HG03378 (cell line): ENCODE measurements at regions not wholly inside any gene's neighbourhood (a gene's known extent, or its start where the extent isn't known, plus 50 kb on each side); places are given as distances from the start of the nearest gene placed in this dataset.

Source experiments
- ATAC-seq: cut with Tn5 transposase; IDR thresholded peaks from one replicate; pipeline ENCODE4 v1.9.1; 2021; ENCODE audit warnings: mild to moderate bottlenecking, moderate library complexity; ENCODE audit not compliant: unreplicated experiment

DNA sequence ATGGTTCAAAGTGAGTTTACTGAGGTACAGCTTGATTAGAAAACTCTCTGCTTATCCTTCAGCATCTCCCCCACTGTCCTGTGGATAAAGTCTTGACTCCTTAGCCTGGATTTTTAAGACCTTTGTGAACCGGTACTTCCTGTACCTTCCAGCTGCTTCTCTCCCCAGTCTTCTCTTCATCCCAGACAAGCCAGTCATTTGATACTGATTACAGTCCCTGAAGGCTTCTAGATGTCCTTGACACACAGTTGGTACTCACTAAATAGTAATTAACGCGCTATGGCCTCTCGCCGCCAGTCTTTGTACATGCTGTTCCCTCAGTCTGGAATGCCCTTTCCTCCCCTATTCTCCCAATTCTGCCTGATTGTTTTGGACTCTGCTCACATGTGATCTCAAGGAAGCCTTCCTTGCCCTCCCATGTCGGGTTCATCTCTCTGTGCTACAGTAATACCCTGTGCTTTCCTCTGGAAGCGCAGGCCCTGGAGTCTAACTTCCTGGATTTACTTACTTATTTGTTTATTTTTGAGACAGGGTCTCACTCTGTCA, 50.6 kb upstream of the PTGR2 start:
- no peak for ATAC-seq

DNA sequence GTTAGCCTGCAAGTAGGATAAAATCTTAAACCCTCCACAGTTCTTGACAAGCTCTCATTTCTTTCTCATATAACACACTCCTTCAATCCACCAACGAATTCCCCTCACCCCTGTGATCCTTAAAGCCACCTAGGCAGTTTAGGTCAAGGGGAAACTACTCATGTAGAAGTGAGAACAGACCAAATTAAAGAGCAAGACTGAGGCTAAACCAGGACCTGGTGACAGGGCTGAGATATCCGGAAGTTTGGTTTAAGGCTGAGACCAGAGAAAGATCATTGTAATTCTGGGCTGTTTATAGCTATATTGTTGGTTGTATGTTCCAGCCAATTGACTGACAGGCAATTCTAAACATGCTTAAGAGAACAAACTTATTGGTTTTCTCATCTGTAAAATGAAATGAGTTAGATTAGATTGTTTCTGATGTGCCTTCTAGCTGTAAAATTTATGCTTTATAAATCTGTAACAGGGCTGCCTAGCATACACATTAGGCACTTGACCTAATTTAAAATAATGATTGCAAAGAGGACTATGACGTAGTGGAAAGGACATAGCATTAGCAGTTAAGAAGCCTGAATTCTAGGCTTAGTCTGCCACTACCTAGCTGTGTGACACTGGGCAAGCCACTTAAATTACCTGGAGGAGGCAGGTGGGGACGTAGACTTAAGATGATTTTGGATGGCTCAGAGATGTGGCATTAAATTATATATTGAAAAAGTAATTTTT, 53.9 kb upstream of the PTGR2 start:
- ATAC-seq, result no peak

DNA sequence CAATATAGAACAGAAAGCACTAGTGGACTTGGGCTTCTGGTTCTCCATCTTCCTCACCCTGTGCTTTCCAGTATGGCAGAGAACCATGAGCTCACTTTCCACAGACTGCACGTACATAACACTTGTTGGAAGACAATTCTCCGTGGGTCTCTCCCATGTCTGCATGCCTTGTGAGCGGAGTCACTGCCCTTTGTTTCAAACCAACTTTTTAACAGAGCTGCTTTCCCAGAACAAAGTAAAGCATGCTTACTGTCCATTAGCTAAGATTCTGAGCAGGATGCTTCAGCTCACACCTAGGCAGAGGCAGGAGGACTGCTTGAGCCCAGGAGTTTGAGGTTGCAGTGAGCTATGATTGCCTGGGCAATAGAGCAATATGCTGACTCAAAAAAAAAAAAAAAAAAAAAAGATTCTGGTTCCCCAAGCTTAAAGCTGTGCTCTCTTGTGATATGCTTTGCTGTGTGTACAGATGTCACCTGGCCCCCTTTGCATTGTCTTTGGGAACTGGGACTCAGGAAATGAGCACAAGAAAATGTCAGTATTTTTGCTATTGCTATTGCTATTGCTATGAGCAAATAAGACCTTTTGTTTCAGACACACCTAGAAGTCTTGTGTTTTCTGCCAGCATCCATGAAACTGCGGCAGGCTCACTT, 54.6 kb upstream of the PTGR2 start:
- ATAC-seq, result no peak

DNA sequence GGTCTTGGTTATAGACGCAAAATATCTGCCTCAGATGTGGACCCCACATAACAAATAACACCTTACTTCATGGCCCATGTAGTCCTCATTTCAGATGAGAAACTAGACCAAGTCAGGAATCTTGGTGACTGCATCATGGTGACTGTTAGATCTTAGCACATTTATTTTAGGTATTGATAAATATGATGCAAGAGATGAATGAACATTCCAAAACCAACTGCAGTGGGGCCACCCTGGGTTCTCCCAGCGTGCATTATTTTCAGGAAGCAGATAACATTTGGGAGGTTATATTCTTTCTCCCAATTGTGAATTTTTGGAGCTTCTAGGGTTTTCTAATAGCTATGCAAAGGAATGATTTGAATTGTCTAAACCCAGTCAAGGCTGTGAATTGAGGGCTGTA, 55.2 kb upstream of the PTGR2 start:
- no peak for ATAC-seq

DNA sequence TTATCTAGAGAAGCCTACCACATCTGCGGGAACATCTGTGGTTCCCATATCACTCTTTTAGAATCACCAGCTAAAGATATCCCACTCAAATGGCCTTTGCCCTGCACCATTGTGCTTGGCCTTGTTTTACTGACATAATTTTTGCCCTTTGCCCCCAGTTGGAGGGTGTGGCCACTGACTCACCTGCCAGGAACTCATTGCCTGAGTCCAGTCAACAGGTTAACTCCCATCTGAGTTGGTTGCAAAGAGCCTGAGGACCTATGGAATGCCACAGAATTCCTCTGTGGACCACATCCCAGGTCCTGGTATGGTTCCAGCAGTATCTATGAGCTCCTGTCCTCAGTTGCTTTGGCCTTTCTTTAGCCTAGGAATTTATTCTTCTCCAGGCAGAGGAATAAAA, 55.7 kb upstream of the PTGR2 start:
- ATAC-seq, result no peak

DNA sequence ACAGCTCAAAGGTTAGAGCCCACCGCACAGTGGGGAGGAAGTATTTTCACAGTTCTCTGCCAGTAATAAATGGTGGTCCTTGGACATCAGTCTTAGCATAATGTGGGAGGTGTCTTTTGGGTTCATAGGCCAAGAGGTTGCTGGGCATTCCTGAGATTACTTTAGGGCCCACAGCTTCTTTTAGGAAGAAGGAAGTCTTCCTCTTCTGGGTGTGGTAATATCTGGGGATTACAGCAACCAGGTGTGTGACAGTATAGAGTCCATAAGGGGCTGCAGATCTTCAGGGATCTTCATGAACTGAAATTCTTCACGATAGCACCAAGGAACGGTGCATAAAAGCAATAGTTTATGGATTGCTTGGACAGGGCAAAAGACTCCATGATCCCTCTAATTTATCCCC, 56.2 kb upstream of the PTGR2 start:
- no peak for ATAC-seq

DNA sequence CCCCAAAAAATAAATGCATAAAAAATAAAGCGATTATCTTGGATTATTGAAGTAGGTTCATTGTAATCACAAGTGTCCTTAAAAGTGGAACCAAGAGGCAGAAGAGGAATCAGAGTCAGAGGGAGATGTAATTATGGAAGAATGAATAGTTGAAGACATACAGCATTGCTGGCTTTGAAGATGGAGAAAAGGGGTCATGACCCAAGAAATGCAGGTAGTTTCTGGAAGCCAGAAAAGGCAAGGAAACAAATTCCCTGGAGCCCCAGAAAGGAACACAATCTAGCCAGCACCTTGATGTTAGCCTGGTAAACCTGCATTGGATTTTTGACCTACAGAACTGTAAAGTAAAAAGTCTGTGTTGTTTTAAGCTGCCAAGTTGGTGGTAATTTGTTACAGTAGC, 57.5 kb upstream of the PTGR2 start:
- no peak for ATAC-seq

DNA sequence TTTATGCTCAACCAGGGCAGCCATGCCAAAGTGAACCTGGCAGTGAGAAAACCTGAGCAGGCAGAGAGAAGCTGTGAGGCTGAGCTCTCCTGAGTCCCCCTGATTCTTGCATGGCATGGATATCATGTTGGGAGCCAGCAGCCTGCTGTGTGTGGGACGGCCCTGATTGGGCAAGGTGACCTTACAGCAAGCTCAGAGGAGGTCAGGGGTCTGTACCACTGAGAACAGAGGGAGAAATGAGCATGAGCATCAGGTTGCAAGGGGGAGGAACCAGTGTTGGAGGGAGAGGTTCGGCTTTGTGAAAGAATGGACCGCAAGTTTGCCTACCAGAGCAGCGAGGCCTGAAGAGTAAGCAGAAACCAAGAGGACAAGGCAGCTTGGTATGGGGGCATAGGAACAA, 59.1 kb upstream of the PTGR2 start:
- ATAC-seq, result no peak

DNA sequence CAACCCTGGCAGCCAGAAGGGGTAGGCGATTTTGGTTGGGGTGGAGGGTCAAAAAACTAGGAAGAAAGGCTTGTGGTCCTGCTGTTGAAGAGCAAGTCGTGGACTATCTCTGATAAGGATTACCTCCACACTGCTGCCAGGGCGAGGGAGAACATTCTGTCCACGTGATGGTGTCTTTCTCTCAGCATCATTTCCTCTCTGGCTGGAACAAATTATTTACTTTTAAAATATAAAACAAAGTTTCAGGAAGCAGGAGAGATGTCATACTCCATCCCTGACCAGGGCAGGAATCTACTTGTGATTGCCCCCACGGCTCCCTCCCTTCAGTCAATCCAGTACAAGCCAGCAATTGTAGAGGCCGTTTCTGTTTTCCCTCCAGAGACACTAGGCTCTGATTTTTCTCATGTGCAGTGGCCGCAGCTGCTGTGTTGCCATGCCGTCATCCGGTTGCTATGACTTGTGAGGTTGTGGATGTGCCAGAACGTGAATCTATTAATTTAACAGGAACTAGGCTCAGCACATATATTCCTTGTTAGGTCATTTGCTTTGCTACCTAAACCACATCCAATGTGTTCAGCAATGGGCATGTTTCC, 61.5 kb upstream of the PTGR2 start:
- no peak for ATAC-seq

DNA sequence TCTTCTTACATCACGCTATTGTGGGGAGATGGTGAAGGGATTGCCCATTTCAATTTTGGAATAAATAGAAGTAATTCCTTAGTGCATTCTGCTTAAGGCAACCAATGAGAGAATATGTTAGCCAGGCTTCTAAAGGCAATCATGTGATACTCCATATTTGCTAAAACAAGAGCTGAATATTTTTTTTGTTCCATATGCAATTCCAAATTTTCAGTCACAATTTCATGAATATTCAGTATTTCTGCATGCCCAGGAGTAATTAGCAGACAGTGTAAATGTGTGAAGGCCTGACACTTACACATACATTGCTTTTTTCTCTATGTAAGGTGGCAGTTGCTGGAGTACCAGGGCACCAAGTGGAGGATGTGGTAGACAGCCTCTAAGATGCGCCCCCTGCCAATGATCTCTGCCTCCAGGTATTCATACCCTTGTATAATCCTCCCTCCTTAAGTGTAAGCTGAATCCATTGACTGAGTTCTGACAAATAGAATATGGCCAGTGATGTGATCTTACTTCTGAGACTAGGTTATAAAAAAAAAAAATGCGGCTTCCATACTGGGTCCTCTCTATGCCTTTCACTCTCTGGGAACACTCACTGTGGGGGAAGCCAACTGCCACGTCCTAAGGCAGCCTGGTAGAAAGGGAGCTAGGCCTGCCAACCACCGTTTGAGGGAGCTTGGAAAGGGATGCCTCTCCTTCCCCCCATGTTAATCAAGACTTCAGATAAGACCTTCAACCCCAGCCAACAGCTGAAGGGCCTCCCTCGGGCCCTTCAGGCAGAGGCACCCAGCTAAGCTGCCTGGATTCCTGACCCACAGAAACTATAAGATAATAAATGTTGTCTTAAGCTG, 62.7 kb upstream of the PTGR2 start:
- no peak for ATAC-seq

DNA sequence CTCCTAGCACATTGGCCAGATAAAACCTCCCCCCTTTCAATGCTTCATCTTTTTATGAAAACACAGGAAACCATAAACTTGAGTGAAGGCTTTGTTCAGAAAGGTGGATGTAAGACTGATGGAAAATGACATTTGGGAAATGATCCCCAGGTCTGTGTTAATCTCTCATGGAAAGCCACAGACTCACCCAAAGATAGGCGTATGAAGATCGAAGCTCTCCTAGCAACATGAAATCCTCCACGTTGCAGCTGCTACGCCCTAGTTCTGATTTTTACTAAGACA, 63.4 kb upstream of the PTGR2 start:
- ATAC-seq, result no peak

DNA sequence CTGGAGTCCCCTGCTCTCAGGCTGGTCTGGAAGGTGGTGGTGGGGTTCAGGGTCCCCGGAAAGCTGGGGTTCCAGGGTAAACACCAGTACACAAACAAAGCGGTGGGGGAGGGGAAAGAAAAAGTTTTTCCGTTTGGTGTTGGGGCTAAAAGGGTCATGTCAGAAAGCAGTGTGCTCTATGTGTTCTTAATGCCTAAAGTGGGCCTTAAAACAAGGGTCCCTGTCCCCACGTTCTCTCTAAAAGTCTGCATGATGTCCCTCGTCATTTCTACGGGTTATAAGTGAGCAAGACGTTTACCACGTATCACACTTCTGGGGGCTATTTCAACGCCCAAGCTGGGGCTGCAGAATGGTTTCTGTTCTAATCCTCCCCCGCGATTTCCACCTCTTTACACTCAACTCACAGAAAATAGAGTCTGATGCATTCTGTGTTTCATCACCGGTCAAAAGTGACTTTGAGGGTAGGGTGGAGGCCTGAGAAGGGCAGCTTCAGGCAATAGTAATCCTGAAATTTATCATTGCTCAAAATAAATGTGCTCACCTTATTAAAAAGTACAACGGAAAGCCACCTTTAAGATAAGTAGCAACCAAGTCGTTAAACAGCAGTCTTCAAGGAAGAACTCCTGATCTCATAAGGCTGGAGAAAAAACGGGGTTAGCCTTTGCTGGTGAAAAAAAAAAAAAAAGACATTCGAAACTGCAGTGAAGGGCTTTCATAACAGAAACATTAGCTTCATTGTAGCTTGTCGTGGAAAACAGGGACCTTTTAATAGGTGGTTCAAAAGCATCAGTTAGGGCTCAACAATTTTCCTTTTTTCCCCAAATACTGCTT, 63.9 kb upstream of the PTGR2 start:
- no peak for ATAC-seq

DNA sequence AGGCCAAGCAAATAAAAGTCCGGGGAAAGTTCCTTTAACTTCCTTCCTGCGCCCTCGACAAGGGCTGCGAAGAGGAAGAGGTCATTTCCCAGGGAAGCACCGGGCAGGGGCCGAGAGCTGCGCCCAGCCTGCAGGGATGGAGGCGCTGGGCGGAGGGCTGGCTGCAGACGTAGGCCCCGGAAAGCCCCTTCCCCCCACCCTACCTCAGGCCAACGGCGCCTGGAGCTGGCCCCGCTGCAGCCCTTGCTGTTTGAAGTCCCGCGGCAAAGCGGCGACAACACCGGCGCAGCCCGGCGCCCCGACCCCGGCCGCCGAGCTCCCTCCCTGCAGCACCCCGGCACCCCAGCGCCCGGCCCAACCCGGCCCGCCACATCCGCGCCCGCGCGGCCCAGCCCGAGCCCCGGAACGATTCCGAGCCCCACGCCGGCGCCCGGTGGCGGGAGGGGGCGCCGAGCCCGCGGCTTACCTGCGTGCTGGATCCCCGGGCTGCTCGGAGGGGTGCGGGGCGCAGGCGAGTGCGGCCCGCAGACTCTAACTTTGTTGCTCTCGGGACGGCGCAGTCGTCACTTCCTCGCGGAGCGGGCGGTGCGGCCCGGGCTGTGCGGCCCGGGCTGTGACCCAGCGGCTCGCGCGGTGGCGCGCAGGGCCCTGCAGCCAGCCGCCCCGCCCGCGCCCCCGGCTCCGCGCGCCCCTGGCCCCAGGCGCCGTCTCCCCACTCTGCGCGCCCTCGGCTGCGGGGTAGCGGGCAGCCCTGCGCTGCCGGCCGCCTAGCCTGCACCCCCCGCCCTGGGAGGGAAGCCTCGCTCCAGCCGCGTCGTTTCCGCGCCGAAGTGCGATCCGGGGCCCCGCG, 64.8 kb upstream of the PTGR2 start:
- ATAC-seq, result no peak

DNA sequence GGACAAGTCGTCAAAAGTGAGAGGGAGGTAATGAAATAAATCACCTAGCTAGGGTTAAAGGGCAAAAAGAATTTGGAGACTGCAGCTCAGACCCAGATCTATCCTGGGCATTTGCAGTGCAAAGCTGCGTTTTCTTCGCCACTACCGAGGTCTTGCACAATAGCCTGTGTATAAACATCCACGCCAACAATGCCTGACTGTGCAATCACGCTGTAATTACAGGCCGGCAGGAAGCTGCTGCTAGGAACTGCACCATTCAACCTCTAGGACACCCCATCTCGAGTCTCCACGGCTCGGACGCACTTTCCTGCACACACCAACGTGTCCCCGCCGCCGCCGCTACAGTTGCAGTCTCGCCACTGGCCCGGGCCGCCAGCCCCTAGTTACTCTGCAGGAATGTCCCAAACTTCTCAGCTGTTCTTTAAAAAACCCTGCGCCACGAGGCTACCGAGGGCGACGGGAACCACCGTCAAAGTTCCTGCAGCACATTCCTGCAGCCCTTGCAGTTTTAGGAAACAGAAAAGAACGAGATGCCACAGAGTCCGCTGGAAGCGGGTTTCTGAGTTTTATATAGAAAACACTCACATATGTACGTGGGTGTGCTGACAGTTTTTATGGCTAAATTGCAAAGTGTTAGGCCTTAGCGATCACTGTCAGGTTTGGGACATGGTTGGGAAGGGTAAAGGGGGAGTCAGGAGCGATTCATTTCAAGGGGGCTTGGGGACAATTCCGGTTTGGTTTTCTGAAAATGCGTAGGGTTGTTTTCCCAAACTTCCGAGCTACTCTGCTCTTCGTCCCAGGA, 65.6 kb upstream of the PTGR2 start:
- ATAC-seq, result no peak

DNA sequence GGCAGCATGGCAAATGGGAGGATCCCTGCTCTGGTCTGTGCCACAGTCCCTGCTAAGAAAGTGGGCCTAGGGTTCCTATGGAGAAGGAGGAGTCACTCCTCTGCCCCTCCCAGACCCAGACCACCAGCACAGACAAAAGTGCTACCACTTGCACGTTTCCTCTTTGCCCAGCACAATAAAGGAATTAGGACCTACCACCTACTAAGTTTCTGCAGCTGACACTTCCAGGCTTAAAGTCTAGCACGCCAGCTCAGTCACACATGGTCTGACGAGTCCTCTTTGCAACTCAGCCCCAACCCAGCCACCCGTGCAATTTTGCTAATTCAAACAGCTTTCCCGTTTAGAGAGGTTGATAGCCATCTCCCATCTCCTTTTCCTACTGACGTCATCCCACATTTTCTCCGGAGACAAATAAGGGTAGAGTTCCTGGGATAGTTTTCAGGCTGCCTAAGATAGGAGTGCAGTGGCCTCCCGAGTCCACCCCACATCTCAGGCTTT, 66.2 kb upstream of the PTGR2 start:
- ATAC-seq, result no peak

DNA sequence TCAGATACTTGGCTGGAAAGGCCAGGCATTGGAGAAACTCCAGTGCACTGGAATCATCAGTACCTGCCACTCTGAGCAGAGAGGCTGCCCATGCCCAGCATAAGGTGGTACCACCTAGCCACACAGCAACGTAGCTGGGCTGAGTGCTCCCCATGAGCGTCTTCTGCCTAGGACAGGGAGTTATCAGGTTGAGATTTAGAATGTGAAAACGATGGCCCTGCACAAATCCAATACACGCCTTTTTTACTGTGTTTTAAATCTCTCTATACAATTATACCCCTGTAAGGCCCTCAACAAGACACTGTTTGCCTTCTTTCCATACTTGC, 66.7 kb upstream of the PTGR2 start:
- ATAC-seq, result no peak

DNA sequence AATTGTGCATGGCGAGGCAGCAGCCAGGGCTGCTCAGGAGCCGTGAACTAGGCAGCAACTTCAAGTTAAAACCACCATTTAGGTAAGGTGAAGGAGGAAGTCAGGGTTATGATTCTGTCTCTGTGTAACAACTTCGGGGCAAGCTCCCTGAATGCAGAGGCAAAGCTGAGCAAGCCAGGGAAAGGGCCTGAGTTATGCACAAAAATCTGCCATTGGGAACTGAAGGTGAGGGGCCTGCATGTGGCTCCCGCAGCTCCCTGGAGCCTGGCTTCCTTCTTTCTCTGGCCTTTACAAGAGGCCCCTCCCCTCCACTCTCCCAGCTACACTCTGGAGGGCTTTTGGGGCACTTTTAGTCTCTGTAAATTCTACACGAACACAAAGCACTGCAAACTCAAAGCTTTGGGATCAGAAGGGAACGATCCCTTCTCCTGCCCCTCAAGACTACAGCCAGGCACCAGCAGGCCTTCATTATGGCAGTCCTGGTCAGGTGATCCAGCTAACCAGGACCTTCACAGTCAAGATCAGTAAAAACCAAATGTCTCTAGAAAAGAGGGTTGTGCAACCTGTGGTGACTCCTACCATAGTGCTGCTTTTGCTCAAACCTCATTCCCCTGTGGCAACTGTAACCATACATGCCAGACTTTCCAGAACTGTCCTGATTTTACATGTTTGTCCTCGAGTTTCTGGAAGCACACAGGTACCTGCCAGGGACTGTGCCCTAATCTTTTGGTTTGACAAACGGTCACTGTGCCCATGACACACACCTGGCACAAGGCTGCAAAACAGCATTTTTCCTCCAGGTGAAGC, 67.2 kb upstream of the PTGR2 start:
- ATAC-seq, result no peak

DNA sequence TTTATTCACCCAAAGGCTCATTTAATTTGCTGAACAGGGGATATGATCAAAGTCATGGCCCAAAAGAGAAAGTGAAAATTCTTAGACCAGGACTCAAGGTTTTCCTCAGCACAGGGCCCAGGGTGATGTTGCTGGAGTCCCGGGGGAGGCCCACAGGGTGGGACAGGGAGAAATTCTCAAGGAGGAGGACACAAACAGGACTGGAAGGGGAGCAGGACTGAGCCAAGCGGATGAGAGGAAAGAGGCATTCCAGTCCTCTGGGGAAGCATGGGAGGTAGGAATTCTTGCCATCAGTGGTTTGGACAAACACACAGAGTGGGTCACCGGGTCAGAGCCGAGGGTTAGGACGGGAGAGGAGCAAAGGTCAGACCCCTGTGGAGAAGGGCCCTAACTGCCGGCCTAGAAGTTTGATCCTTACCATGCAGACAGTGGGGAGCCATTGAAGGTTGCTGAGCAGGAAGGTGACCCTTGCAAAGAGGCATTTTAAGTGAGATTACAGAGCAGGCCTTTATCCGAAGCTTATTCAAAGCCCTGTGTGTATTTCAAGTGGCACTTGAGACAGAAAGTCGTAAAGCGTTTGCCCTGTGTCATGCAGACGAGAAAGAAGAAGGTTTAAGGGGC, 68.4 kb upstream of the PTGR2 start:
- ATAC-seq, result no peak
